NOMO-1 (cell line): ENCODE measurements at regions not wholly inside any gene's neighbourhood (a gene's known extent, or its start where the extent isn't known, plus 50 kb on each side); places are given as distances from the start of the nearest gene placed in this dataset.
A peak's percentile ranks its signal among the peaks of the same experiment; 100 is the strongest.
"Not testable (repeated sequence)": the region's sequence is repeated elsewhere in the genome, so short reads cannot be mapped to it uniquely, and the experiment has no call there.

Experiments
- DNase-seq, 2 experiments: peaks; one replicate each; lab custom pipeline; 2025; ENCODE audit not compliant: unreplicated experiment in 2 of 2; lab: John Stamatoyannopoulos, UW

- DNase-seq, result not testable (repeated sequence)
Measured at GRCh38 chr10:47711428-47711827, 52.0 kb downstream of the SYT15B start.

DNA sequence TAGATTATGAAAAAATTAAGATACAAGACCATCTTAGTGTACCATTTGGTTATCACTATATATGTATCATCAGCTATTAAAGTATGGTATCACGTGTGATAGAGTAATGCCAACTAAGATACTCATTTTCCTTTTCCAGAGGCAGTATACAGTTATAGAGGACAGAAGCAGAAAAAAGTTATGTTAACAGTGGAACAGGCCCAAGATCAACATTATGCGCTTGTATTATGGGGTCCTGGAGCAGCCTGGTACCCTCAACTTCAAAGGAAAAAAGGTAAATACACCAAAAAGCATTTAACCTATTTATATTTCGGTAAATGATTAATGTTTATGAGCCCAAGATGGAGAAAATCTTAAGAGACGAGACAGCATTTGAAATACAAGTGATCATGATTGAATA is 52.9 kb downstream of the SYT15B start:
- DNase-seq, result not testable (repeated sequence)

DNA sequence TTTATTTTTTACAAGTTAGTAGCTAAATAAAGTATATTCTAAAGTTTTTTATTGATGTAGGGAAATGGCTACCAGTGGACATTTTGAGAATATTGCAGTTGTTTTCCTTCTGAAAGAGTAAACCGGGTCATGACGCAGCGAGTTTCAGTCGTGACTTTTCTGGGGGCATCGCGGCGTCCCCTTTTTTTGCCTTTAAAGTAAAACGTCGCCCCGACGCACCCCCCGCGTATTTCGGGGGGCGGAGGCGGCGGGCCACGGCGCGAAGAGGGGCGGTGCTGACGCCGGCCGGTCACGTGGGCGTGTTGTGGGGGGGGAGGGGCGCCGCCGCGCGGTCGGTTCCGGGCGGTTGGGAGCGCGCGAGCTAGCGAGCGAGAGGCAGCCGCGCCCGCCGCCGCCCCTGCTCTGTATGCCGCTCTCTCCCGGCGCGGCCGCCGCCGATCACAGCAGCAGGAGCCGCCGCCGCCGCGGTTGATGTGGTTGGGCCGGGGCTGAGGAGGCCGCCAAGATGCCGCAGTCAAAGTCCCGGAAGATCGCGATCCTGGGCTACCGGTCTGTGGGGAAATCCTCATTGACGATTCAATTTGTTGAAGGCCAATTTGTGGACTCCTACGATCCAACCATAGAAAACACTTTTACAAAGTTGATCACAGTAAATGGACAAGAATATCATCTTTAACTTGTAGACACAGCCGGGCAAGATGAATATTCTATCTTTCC is 57.5 kb downstream of the SYT15B start:
- DNase-seq, result not testable (repeated sequence)

DNA sequence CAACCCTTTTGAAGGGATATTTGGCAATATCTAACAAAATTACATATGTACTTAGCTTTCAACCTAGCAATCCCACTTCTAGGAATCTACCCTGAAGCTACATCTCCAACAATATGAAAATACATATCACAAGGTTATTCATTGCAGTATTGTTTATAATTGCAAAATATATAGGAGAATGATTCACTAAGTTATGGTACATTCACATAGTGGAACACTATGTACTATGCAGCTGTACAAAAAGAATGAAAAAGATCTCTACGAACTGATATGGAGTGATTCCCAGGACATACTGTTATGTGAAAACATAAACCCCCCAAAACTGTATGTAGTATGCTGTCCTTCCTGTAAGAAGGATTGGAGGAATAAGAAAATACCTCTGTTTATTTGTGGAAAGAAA is 62.1 kb downstream of the SYT15B start:
- not testable (repeated sequence) for DNase-seq

- not testable (repeated sequence) for DNase-seq
Measured at GRCh38 chr10:47699854-47700253, 63.5 kb downstream of the SYT15B start.

GRCh38 chr10:47696170-47696569 is 67.2 kb downstream of the SYT15B start:
- not testable (repeated sequence) for DNase-seq

- DNase-seq, result not testable (repeated sequence)
Measured at GRCh38 chr10:47695149-47695548, 68.2 kb downstream of the SYT15B start.

DNA sequence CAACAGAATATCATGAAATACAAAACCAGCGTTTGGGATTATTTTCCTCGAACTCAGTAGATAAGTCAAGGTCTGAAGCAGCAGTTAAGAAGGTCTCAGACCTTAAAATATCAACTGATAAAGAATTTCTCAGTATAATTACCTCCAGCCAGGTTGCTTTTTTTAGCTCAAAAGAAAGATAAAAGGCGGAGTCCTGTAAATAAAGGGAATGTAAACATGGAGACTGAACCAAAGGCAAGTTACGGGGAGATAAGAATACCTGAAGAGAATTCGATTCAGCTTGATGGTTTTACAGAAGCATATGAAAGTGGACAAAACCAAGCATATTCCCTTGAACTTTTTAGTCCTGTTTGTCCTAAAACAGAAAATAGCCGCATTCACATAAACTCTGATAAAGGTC is 73.1 kb downstream of the SYT15B start:
- not testable (repeated sequence) for DNase-seq

- DNase-seq, result not testable (repeated sequence)
Measured at GRCh38 chr10:47683826-47684475, 79.4 kb downstream of the SYT15B start.

- DNase-seq, result not testable (repeated sequence)
Measured at GRCh38 chr10:47681638-47681990, 81.8 kb downstream of the SYT15B start.

- DNase-seq, result not testable (repeated sequence)
Measured at GRCh38 chr10:47680848-47681637, 82.3 kb downstream of the SYT15B start.

- DNase-seq, result not testable (repeated sequence)
Measured at GRCh38 chr10:47676102-47676501, 87.3 kb downstream of the SYT15B start.

DNA sequence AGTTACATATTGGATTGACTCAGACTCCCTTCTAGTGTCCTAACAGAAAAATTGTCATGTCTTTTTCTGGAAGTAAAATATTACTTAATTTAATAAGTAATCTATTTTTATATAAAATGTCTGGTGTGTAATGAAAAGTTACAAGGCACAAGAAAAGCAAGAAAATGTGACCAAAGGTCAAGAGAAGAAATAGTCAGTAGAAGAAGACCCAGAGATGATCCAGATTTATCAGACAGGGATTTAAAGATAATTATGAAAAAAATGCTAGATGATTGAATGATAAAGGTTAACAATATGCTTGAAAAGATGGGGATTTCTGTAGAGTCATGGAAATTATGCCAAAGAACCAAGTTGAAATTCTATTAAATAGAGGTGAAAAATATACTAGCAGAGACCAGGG is 87.8 kb downstream of the SYT15B start:
- not testable (repeated sequence) for DNase-seq

- DNase-seq, result not testable (repeated sequence)
Measured at GRCh38 chr10:47673128-47673527, 90.3 kb downstream of the SYT15B start.

DNA sequence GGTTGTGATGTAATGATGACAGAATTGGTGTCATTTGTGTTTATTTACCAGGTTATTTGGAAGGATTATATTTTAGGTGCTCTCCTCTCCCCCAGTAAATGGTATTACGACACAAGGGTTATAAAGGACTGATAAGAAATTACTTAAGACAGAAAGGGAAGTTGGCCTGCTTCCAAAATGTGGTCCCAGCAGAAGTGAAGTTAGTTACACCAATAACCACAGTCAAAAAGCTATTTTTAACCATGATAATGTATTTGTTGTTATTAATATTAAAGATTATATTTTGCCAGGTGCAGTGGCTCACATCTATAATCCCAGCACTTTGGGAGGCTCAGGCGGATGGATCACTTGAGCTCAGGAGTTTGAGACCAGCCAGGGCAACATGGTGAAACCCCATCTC is 92.5 kb downstream of the SYT15B start:
- peak in 1 of 2 experiments; percentile 41 for DNase-seq

DNA sequence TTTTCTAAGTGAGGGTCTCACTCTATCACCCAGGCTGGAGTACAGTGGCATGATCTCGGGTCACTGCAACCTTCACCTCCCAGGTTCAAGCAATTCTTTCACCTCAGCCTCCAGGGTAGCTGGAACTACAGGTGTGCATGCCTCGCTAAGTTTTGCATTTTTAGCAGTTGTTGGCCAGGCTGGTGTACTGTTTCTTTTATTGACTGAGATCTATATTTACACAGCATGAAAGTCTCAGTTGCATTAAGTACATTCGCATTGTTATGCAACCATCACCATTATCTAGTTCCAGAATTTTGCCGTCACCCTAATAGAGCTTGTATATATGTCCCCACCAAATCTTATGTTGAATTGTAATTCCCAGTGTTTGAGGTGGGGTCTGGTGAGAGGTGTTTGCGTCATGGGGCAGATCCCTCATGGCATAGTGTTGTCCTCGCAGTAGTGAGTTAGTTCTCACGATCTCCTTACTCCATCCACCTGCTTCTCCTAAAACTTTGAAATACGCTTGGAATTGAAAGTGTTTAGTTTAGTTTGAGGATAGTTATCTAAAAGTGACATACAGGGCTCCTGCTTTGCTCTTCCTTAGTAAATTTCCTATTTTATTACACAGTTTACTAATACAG is 101.3 kb downstream of the SYT15B start:
- not testable (repeated sequence) for DNase-seq

- not testable (repeated sequence) for DNase-seq
Measured at GRCh38 chr10:47656732-47657131, 106.7 kb downstream of the SYT15B start.

DNA sequence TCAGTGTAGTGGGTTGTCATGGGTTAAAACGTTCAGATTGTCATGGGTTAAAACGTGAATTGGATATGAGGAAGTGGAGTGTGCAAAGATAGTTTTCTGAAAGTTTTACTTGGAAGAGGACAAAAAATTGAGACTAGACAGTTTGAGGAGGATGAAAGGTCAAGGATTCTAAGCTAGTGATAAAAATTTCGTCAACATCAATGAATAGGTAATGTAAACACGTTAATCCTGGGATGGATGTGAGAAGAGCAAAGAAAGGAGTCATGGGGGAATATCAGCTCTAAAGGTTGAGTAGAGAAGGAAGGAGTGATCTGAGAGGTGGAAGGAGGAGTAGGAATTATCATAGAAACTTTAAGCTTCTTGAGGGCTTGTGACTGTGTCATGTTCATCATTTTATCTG is 109.2 kb downstream of the SYT15B start:
- not testable (repeated sequence) for DNase-seq

DNA sequence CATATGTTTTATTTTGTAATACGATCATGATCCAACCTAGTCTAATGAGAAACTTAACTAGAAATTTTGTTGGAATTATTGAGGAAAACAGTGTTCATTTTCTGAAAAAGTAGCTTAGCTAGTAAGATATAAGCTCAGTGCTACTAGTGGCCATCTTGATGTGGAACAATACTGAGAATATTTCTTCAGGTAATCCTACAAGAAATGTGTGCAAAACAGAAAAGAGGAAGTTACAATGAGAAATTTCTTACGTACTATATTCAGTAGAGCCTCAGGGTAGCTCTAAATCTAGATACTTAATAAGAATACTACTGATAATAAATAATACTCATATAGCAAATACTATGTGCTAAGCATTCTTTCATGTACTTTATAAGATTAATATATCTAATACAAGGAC is 114.8 kb downstream of the SYT15B start:
- not testable (repeated sequence) for DNase-seq

GRCh38 chr10:47647523-47648101 is 115.8 kb downstream of the SYT15B start:
- not testable (repeated sequence) for DNase-seq
